ENCODE measurements at regions not wholly inside any gene's neighbourhood (a gene's known extent, or its start where the extent isn't known, plus 50 kb on each side); places are given as distances from the start of the nearest gene placed in this dataset.

DNA sequence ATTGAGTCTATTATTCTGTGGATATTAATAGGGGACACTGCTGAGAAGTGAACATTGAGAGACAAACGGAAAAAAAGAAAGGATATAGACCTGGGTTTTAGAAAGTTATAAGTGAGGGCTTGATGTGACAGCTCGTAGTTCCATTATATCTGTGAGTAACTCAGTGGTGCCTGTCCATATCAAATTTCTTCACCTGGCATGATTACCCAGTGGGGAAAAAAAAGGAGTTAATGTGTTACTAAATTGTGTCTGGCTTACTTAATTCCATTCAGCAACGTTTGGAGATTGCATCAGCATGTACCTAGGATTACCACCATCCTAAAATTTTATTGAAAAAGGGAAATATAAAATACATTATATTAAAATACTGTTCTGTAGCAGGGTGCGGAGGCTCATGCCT, 1249.9 kb downstream of the SLC16A7 start:
- in situ Hi-C loops (cut with HindIII; ENCODE audit: low pct_ligation_motif_present, low sequenced_read_pairs): no loop called here
- TF ChIP-seq, protein P1, sequence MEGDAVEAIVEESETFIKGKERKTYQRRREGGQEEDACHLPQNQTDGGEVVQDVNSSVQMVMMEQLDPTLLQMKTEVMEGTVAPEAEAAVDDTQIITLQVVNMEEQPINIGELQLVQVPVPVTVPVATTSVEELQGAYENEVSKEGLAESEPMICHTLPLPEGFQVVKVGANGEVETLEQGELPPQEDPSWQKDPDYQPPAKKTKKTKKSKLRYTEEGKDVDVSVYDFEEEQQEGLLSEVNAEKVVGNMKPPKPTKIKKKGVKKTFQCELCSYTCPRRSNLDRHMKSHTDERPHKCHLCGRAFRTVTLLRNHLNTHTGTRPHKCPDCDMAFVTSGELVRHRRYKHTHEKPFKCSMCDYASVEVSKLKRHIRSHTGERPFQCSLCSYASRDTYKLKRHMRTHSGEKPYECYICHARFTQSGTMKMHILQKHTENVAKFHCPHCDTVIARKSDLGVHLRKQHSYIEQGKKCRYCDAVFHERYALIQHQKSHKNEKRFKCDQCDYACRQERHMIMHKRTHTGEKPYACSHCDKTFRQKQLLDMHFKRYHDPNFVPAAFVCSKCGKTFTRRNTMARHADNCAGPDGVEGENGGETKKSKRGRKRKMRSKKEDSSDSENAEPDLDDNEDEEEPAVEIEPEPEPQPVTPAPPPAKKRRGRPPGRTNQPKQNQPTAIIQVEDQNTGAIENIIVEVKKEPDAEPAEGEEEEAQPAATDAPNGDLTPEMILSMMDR (IDR thresholded peaks at IDR 0.05; ENCODE audit: low read depth, low read length, missing control alignments): no peak
- Histone ChIP-seq H3K27me3 (replicated peaks) (no peaks in the 10 kb centered on the region), H3K4me3 (ENCODE audit: low read depth, low read length) (no peak overlapping the region), H3K36me3 (replicated peaks) (no peaks in the 10 kb centered on the region), H3K27ac (no peak overlapping the region)
- no peak for DNase-seq

DNA sequence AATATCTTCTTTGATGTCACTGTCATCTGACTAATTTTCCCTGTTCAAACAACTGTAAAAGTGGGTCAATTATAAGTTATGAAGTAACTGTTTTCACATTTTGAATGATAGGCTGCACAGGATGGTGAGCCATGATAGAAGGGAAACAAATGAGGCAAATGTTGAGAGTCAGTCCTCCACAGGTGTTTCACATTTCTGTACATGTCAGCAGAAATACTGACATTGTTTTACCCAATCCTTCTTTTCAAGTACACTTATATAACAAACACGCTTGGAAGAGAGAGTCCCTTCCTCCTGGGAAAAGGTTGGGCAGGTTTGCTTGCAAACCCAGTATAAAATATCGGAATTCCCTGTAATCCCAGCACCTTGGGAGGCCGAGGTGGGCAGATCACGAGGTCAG, 1251.5 kb downstream of the SLC16A7 start:
- Histone ChIP-seq H3K27ac (no peak overlapping the region), H3K36me3 (replicated peaks) (no peaks in the 10 kb centered on the region), H3K4me3 (ENCODE audit: low read depth, low read length) (no peak overlapping the region), H3K27me3 (replicated peaks) (no peaks in the 10 kb centered on the region)
- in situ Hi-C loops (cut with HindIII; ENCODE audit: low pct_ligation_motif_present, low sequenced_read_pairs): no loop called here
- TF ChIP-seq, protein P1 (IDR thresholded peaks at IDR 0.05; ENCODE audit: low read depth, low read length, missing control alignments): no peak
- DNase-seq: no peak

DNA sequence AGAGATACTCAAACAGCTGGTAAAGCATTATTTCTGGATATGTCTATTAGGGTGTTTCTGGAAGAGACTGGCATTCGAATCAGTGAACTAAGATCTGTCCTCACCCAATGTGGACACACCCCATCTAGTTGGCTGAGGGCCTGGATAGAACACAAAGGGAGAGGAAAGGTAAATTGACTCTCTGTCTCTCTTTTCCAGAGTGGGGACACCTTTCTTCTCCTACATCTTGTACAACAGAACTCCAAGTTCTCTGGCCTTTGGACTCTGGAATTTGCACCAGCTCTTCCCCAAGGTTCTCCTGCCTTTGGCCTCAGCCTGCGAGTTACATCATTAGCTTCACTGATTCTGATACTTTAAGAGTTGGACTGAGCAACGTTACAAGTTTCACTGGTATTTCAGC, 1253.9 kb downstream of the SLC16A7 start:
- no peak for DNase-seq
- H3K36me3 ChIP-seq (replicated peaks): no peaks in the 10 kb centered on the region
- TF ChIP-seq, protein P1 (IDR thresholded peaks at IDR 0.05; ENCODE audit: low read depth, low read length, missing control alignments): no peak
- H3K4me3 ChIP-seq (ENCODE audit: low read depth, low read length): no peak overlapping the region
- H3K27me3 ChIP-seq (replicated peaks): no peaks in the 10 kb centered on the region
- H3K27ac ChIP-seq: no peak overlapping the region
- in situ Hi-C loops (cut with HindIII; ENCODE audit: low pct_ligation_motif_present, low sequenced_read_pairs): no loop called here

DNA sequence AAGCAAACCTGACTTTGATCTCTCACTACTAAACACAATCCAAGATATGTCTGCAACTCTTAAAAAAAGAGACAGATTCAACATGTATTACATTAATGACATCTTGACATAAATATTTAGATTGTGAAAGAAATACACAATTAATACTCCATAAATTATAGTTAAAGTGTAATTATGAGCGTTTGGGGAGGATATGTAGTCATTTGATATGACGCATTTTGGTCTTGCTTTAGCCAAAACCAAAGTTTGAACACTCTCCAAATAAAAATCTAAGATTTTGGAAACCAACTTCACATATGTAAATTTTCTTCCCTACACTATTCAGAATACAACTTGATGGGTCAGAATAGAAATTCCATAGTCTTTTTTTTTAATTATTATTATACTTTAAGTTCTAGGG, 1257.6 kb downstream of the SLC16A7 start:
- in situ Hi-C loops (cut with HindIII; ENCODE audit: low pct_ligation_motif_present, low sequenced_read_pairs): no loop called here
- no peak for DNase-seq
- no peak overlapping the region for H3K4me3 ChIP-seq (ENCODE audit: low read depth, low read length)
- no peak overlapping the region for H3K27ac ChIP-seq
- no peaks in the 10 kb centered on the region for H3K27me3 ChIP-seq (replicated peaks)
- no peaks in the 10 kb centered on the region for H3K36me3 ChIP-seq (replicated peaks)
- TF ChIP-seq, protein P1 (IDR thresholded peaks at IDR 0.05; ENCODE audit: low read depth, low read length, missing control alignments): no peak

DNA sequence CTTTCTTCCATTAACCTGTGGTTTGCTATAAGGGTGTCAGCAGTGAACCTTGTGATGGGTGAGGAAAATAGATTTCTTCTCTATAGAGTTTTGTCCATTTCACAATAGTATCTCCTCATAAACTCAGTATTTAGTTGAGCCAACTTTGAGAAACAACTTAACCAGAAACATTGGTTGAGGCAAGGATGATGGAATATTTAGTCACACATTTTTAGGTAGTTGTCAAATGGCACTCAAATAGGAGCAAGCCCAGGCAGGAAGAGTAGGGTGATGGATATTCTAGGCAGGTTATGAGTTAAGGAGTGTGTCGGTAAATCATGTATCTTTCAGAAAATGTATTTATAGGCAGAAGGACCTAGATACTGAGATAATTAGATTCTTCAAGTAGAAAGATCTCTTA, 1267.6 kb downstream of the SLC16A7 start:
- DNase-seq: no peak
- Histone ChIP-seq H3K27ac (no peak overlapping the region), H3K27me3 (replicated peaks) (no peaks in the 10 kb centered on the region), H3K36me3 (replicated peaks) (no peaks in the 10 kb centered on the region), H3K4me3 (ENCODE audit: low read depth, low read length) (no peak overlapping the region)
- TF ChIP-seq, protein P1 (IDR thresholded peaks at IDR 0.05; ENCODE audit: low read depth, low read length, missing control alignments): no peak
- in situ Hi-C loops (cut with HindIII; ENCODE audit: low pct_ligation_motif_present, low sequenced_read_pairs): no loop called here

DNA sequence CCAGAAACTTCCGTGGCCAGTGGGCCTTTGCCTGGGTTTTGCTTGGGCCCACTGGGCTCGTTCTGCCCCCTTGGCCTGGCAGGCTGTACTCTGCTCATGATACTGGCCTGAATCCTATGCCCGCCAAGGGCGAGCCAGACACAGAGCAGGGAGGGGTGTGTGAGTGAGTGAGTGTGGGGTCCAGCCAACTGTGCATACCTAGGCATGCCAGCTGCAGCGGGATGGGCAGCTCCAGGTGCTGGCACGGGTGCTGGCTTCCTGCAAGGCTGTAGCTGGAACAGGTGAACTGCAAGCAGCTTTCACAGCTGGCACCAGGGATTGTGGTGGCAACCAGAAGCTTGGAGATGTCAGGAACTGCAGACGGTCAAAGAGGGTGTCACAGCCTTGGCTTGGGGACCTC, 1276.4 kb downstream of the SLC16A7 start:
- Histone ChIP-seq H3K36me3 (replicated peaks) (no peaks in the 10 kb centered on the region), H3K4me3 (ENCODE audit: low read depth, low read length) (no peak overlapping the region), H3K27ac (no peak overlapping the region), H3K27me3 (replicated peaks) (no peaks in the 10 kb centered on the region)
- no peak for DNase-seq
- in situ Hi-C loops (cut with HindIII; ENCODE audit: low pct_ligation_motif_present, low sequenced_read_pairs): no loop called here
- TF ChIP-seq, protein P1 (IDR thresholded peaks at IDR 0.05; ENCODE audit: low read depth, low read length, missing control alignments): no peak

Measured in brain microvascular endothelial cell (primary cell).